NCI-H146 treated with DMSO at 0.1 percent for 48 hours (cell line): ENCODE measurements at regions not wholly inside any gene's neighbourhood (a gene's known extent, or its start where the extent isn't known, plus 50 kb on each side); places are given as distances from the start of the nearest gene placed in this dataset.

Experiments
- DNase-seq: peaks from one replicate; lab custom pipeline; 2025; ENCODE audit not compliant: unreplicated experiment; lab: John Stamatoyannopoulos, UW

DNA sequence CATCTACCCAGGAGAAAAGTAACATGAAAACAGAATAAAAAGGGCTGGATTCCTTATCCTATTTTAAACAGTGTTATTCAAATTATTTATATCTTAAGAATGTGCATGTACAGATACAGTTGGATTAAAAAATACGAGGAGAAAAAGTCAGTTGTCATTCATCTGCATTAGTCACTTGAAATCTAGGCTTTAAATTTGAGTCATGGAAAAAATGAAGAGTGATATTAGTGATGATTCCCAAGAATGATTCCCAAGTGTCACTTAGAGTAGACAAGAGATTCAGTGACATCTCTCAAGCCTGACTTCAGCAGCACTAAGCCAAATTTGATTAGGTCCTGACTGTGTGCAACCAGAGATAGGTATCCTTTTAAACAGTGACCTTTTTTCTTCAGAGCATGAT is 394.2 kb downstream of the IRS1 start:
- DNase-seq = no peak

GRCh38 chr2:226403369-226403768 is 396.3 kb downstream of the IRS1 start:
- DNase-seq = no peak

GRCh38 chr2:226399006-226399405 is 400.6 kb downstream of the IRS1 start:
- no peak for DNase-seq

DNA sequence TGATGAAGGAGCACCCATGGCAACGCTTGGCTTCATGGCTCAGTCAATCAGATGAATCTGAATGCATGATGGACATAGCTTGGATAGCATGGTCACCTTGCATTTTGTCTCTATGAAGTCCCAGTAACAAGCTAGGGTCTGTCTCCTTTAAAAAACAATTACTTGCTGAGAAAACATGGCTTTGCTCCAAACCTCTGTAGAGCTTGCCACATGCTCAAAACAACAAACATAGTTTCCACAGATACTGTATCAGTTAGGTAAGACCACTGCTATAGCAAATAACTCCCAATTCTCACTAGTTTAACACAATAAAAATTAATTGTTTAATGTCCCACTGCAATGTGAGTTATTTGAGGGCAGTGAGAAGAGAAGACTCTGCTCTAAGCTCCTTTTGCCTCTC is 401.0 kb downstream of the IRS1 start:
- no peak for DNase-seq

- no peak for DNase-seq
Measured at GRCh38 chr2:226396541-226396940, 403.1 kb downstream of the IRS1 start.

- no peak for DNase-seq
Measured at GRCh38 chr2:226387499-226387942, 412.1 kb downstream of the IRS1 start.

- DNase-seq = no peak
Measured at GRCh38 chr2:226383461-226383860, 416.2 kb downstream of the IRS1 start.

- no peak for DNase-seq
Measured at GRCh38 chr2:226380679-226381078, 418.9 kb downstream of the IRS1 start.

DNA sequence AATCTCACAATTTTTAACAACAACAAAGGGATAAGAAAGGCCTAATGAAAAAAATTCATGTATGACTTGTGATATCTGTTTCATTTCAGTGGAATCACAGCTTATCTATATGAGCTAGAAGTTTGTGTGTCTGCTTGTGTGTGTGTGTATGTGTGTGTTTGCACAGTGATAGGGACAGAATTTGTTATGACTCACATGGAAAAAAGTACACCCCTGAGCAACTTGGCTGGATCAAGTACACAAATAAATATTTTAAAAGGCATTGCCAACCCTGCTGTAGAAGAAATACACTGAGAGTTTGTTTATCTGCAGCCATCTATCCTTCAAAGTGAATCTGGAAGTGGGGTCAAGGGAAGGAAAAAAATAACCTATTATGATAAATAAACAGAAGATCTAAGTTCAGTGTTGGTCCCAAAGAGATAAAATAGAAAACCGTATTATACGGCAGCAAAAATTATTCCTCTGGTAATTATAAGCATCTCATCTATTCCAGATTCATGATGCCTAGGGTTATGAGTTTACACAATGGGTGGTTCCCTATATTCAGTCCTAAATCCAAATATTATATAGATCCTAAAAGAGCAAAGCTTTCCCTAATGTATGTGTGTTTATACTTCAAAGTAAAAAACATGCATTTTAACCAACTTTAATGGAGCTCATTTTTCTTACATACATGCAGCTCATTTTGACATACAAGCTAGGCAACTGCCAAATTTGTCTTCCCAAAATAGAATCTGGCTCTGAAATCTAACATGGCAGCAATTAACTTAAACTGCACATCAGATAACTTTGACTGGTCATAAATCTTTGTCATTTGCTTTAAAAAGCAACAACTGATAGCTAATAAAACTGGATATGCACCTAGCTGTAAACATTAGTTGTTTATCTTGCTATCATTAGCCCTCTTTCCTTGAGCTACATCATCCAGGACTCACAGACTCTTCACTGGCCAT is 420.6 kb downstream of the IRS1 start:
- no peak for DNase-seq

- no peak for DNase-seq
Measured at GRCh38 chr2:226376516-226377180, 423.0 kb downstream of the IRS1 start.

DNA sequence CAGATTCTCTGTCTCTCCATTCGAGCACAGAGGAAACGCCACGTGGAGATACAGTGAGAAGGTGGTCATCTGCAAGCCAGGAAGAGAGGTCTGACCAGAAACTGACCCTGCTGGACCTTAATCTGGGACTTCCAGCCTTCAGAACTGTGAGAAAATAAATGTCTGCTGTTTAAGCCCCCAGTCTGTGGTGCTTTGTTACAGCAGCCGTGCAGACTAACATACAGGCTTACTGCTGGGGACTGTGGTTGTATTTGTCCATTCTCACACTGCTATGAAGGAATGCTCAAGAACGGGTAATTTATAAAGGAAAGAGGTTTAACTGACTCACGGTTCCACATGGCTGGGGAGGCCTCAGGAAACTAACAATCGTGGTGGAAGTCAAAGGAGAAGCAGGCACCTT is 432.7 kb downstream of the IRS1 start:
- no peak for DNase-seq

- no peak for DNase-seq
Measured at GRCh38 chr2:226364217-226364616, 435.4 kb downstream of the IRS1 start.

DNA sequence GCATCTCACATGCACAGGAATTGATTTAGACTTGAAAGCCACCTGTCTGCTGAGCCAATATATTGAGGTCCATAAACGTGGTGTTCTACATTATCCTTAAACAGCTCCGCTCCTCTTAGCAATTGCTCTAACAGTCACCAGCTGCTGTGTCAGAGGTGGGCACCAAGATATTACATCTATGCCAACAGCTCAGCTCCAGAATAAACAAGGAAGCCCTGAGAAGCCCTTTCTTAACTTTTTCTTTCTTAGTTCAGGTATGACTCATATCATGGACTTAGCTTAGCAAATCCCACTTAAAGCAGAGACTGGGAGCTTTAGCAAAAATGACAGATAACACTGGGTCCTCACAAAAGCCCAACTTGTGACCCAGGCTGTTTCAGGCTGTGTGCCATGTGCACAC is 436.6 kb downstream of the IRS1 start:
- DNase-seq = no peak

DNA sequence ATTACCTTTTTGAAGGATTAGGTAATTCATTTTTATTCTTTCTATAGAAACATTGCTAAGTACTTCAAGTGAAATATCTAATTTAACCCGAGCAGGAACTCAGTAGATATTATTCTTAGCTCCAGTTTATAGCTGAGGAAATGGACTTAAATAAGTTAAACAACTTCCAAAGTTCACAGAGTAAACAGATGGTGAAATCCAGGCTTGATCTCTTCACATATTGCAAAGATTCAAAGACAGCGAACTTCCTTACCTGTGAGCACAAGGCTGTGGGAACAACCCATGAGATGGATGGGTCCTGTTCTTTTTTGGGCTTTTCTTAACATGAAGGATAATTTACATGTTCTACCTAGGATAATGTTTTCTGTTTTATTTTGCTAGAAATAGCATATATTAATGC is 439.0 kb downstream of the IRS1 start:
- DNase-seq = no peak

- no peak for DNase-seq
Measured at GRCh38 chr2:226358688-226359087, 440.9 kb downstream of the IRS1 start.

GRCh38 chr2:226357816-226358215 is 441.8 kb downstream of the IRS1 start:
- DNase-seq = no peak

GRCh38 chr2:226355600-226355999 is 444.0 kb downstream of the IRS1 start:
- no peak for DNase-seq

- no peak for DNase-seq
Measured at GRCh38 chr2:226354434-226354833, 445.2 kb downstream of the IRS1 start.

GRCh38 chr2:226352941-226353560 is 446.6 kb downstream of the IRS1 start:
- DNase-seq = no peak

GRCh38 chr2:226351711-226352110 is 447.9 kb downstream of the IRS1 start:
- DNase-seq = no peak

- DNase-seq = no peak
Measured at GRCh38 chr2:226339616-226340015, 460.0 kb downstream of the IRS1 start.

- DNase-seq = no peak
Measured at GRCh38 chr2:226338825-226339224, 460.8 kb downstream of the IRS1 start.
